B cell (primary cell): ENCODE measurements at regions not wholly inside any gene's neighbourhood (a gene's known extent, or its start where the extent isn't known, plus 50 kb on each side); places are given as distances from the start of the nearest gene placed in this dataset.

Experiments
- ATAC-seq: fragments of 200-7000 bp; cut with Tn5 transposase; one replicate; pipeline ENCODE4 v1.10.0; 2021; ENCODE audit warnings: low read depth, mild to moderate bottlenecking, moderate number of reproducible peaks, moderate library complexity
- CTCF ChIA-PET: fragments of 350-600 bp; sonication (Branson Sonifier 250); formaldehyde crosslinking; loops from one replicate; lab custom pipeline; 2021; ENCODE audit warnings: antibody characterized with exemption, inconsistent platforms; lab: Charles Lee
- POLR2A ChIA-PET: fragments of 350-600 bp; sonication (Branson Sonifier 250); formaldehyde crosslinking; loops from one replicate; lab custom pipeline; 2021; ENCODE audit warnings: antibody characterized with exemption; lab: Charles Lee
- DNase-seq: peaks from one replicate; pipeline ENCODE4 v3.0.0; 2013
- H2AFZ ChIP-seq: 2 replicates; pipeline ENCODE4 v1.6.1; 2012; ENCODE audit warnings: mild to moderate bottlenecking, low read depth, low read length; ENCODE audit not compliant: insufficient read depth, poor library complexity, severe bottlenecking
- H3K27ac ChIP-seq, 2 donors: 1 replicate in 1 of 2; 2 replicates in 1 of 2; pipeline ENCODE4 v1.5.1; 2012 to 2013; ENCODE audit warnings: low read length in 2 of 2, mild to moderate bottlenecking in 2 of 2, moderate library complexity in 1 of 2
- H3K27me3 ChIP-seq, 4 experiments: fragments of 200-600 bp in 1 of 4; sonication (generic) in 1 of 4; replicated peaks in 1 of 4; 1 replicate in 2 of 4; 2 replicates in 2 of 4; pipeline versions ENCODE4 v1.6.1 to v1.7.0; 2013 to 2016; ENCODE audit warnings: low read length in 3 of 4, mild to moderate bottlenecking in 2 of 4, mixed read lengths in 1 of 4, moderate library complexity in 1 of 4; ENCODE audit not compliant: insufficient read depth in 4 of 4, control insufficient read depth in 3 of 4; ENCODE audit errors: control extremely low read depth in 1 of 4
- H3K36me3 ChIP-seq, 2 experiments: replicated peaks in 1 of 2; 1 replicate in 1 of 2; 2 replicates in 1 of 2; pipeline versions ENCODE4 v1.6.1 to v1.7.1; 2013; ENCODE audit warnings: low read length in 1 of 2; ENCODE audit not compliant: insufficient read depth in 2 of 2, control insufficient read depth in 1 of 2; ENCODE audit errors: control extremely low read depth in 1 of 2, extremely low read depth in 1 of 2
- H3K4me1 ChIP-seq, 2 donors: fragments of 200-600 bp in 1 of 2; sonication (generic) in 1 of 2; 1 replicate in 1 of 2; 2 replicates in 1 of 2; pipeline versions ENCODE4 v1.5.1 to v1.6.1; 2013 to 2017; ENCODE audit warnings: low read length in 2 of 2; ENCODE audit not compliant: control insufficient read depth in 2 of 2, insufficient read depth in 2 of 2
- H3K4me2 ChIP-seq: replicated peaks from 2 replicates; pipeline ENCODE3; 2012; ENCODE audit warnings: mild to moderate bottlenecking, low read depth, low read length; ENCODE audit not compliant: poor library complexity, severe bottlenecking
- H3K4me3 ChIP-seq, 5 experiments: fragments of 200-600 bp in 1 of 5; sonication (generic) in 1 of 5; 1 replicate in 3 of 5; 2 replicates in 2 of 5; pipeline versions ENCODE4 v1.5.1 to v1.7.0; 2011 to 2016; ENCODE audit warnings: low read length in 4 of 5, mild to moderate bottlenecking in 4 of 5, low read depth in 2 of 5, control low read depth in 1 of 5, moderate library complexity in 1 of 5; ENCODE audit not compliant: insufficient read depth in 1 of 5; ENCODE audit errors: control extremely low read depth in 1 of 5, extremely low read depth in 1 of 5
- H3K79me2 ChIP-seq: fragments of 200-600 bp; sonication (generic); one replicate; pipeline ENCODE4 v1.6.0; 2016; ENCODE audit warnings: low read length; ENCODE audit not compliant: control insufficient read depth, insufficient read depth
- H3K9ac ChIP-seq: fragments of 200-600 bp; sonication (generic); 2 replicates; pipeline ENCODE4 v1.6.1; 2017; ENCODE audit warnings: mild to moderate bottlenecking, low read length, moderate library complexity
- H3K9me3 ChIP-seq, 3 donors: one replicate each; pipeline versions ENCODE4 v1.6.1 to v1.7.1; 2013; ENCODE audit warnings: low read length in 2 of 3; ENCODE audit not compliant: control insufficient read depth in 2 of 3, insufficient read depth in 1 of 3; ENCODE audit errors: control extremely low read depth in 1 of 3
- H4K20me1 ChIP-seq: 2 replicates; pipeline ENCODE4 v1.6.0; 2012; ENCODE audit warnings: mild to moderate bottlenecking, low read length; ENCODE audit not compliant: insufficient read depth, control insufficient read depth, poor library complexity, severe bottlenecking
- H3K27ac Mint-ChIP-seq: one replicate; pipeline ENCODE4 v1.8.0; 2021; ENCODE audit warnings: mixed read lengths
- H3K27me3 Mint-ChIP-seq: one replicate; pipeline ENCODE4 v1.8.0; 2021; ENCODE audit warnings: mixed read lengths
- H3K4me1 Mint-ChIP-seq: one replicate; pipeline ENCODE4 v1.8.0; 2021; ENCODE audit warnings: mixed read lengths
- H3K4me3 Mint-ChIP-seq: one replicate; pipeline ENCODE4 v1.8.0; 2021; ENCODE audit warnings: mixed read lengths
- H3K9me3 Mint-ChIP-seq: one replicate; pipeline ENCODE4 v1.8.0; 2022; ENCODE audit warnings: mixed read lengths; ENCODE audit not compliant: insufficient read depth
- EZH2 ChIP-seq: IDR thresholded peaks from 2 replicates; pipeline ENCODE4 v1.6.1; 2012; ENCODE audit warnings: borderline replicate concordance, low read depth, mild to moderate bottlenecking, moderate library complexity, low read length; ENCODE audit not compliant: insufficient read depth, poor library complexity, severe bottlenecking
- WGBS: methylation state at CpG from one replicate; pipeline ENCODE4 v1.1.5; 2013; ENCODE audit warnings: missing lambda C conversion rate; ENCODE audit not compliant: insufficient coverage; 5-methylcytosine and 5-hydroxymethylcytosine counted together
- intact Hi-C: fragments of 100-400 bp; cut with micrococcal nuclease; formaldehyde crosslinking; loops from one replicate; pipeline ENCODE4 v1.10.0; 2022
- TF ChIP-seq, protein P1 (sequence below): fragments of 200-600 bp; IDR thresholded peaks from one replicate; pipeline ENCODE4 v1.8.0; 2022; ENCODE audit warnings: antibody characterized with exemption, mild to moderate bottlenecking

DNA sequence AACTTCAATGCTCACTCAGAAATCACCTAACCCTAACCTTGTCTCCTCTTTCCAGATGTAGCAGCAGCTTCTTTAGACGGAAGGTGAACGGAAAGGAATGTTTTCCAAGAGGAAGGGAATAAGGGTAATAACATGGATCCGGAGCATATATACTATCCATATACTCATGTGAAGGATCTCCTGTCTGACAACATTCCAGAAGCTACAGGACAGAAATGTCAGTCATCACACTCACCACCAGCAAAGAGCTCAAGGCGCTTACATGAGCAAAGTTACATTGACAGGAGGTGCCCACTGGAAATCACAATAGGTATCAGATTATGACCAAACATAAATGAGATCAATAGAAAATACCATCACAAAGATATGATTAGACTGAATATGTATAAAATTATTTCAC lies 122.1 kb upstream of the CCDC28A start:
- Histone ChIP-seq H3K4me2 (no peak overlapping the region), H3K4me3 (no peak overlapping the region), H2AFZ (no peak overlapping the region), H3K36me3 (no peaks in the 10 kb centered on the region), H4K20me1 (no peaks in the 10 kb centered on the region), H3K27ac (no peak overlapping the region), H3K79me2 (no peaks in the 10 kb centered on the region), H3K9ac (no peak overlapping the region), H3K9me3 (no peaks in the 10 kb centered on the region), H3K27me3 (no peaks in the 10 kb centered on the region), H3K4me1 (no peaks in the 10 kb centered on the region)
- TF ChIP-seq, protein P1, sequence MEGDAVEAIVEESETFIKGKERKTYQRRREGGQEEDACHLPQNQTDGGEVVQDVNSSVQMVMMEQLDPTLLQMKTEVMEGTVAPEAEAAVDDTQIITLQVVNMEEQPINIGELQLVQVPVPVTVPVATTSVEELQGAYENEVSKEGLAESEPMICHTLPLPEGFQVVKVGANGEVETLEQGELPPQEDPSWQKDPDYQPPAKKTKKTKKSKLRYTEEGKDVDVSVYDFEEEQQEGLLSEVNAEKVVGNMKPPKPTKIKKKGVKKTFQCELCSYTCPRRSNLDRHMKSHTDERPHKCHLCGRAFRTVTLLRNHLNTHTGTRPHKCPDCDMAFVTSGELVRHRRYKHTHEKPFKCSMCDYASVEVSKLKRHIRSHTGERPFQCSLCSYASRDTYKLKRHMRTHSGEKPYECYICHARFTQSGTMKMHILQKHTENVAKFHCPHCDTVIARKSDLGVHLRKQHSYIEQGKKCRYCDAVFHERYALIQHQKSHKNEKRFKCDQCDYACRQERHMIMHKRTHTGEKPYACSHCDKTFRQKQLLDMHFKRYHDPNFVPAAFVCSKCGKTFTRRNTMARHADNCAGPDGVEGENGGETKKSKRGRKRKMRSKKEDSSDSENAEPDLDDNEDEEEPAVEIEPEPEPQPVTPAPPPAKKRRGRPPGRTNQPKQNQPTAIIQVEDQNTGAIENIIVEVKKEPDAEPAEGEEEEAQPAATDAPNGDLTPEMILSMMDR = no peak
- no peak for TF ChIP-seq EZH2
- intact Hi-C loops = no loop called here
- no CpG with 5 or more reads among the region's 4 CpGs for WGBS
- no peak for ATAC-seq
- no peak overlapping the region for H3K27ac Mint-ChIP-seq
- H3K4me3 Mint-ChIP-seq = no peak overlapping the region
- CTCF ChIA-PET = no interaction called here
- DNase-seq = no peak
- POLR2A ChIA-PET = no interaction called here
- no peaks in the 10 kb centered on the region for H3K9me3 Mint-ChIP-seq
- H3K4me1 Mint-ChIP-seq = no peaks in the 10 kb centered on the region
- H3K27me3 Mint-ChIP-seq = peaks cover 10% of the 10 kb centered on the region

- no peaks in the 10 kb centered on the region for H3K27me3 ChIP-seq
Observed at GRCh38 chr6:138652824-138653223, 120.7 kb upstream of the CCDC28A start.

More at GRCh38 chr6:138652824-138653223, 120.7 kb upstream of the CCDC28A start:
- Mint-ChIP-seq H3K27ac (no peak overlapping the region), H3K9me3 (no peaks in the 10 kb centered on the region), H3K4me3 (no peak overlapping the region), H3K27me3 (peaks cover 10% of the 10 kb centered on the region), H3K4me1 (no peaks in the 10 kb centered on the region)
- DNase-seq (no peak), ATAC-seq (no peak)
- H3K4me3 ChIP-seq = no peak overlapping the region
- no peak overlapping the region for H3K4me2 ChIP-seq
- ChIA-PET CTCF (no interaction called here), POLR2A (no interaction called here)
- H4K20me1 ChIP-seq = no peaks in the 10 kb centered on the region
- no peak overlapping the region for H3K27ac ChIP-seq
- intact Hi-C loops = no loop called here
- H3K4me1 ChIP-seq = no peaks in the 10 kb centered on the region
- no peaks in the 10 kb centered on the region for H3K79me2 ChIP-seq
- H3K36me3 ChIP-seq = no peaks in the 10 kb centered on the region
- WGBS = no CpG with 5 or more reads among the region's 1 CpG
- no peak for TF ChIP-seq EZH2
- TF ChIP-seq, protein P1 = no peak
- H3K9ac ChIP-seq = no peak overlapping the region
- H2AFZ ChIP-seq = no peak overlapping the region
- no peaks in the 10 kb centered on the region for H3K9me3 ChIP-seq
